Activated CD4-positive, alpha-beta T cell treated with anti-CD3 and anti-CD28 coated beads for 36 hours (primary cell): ENCODE measurements at regions not wholly inside any gene's neighbourhood (a gene's known extent, or its start where the extent isn't known, plus 50 kb on each side); places are given as distances from the start of the nearest gene placed in this dataset.

Experiments used
- ATAC-seq: fragments of 200-7000 bp; cut with Tn5 transposase; one replicate; pipeline ENCODE4 v1.10.0; 2021; ENCODE audit warnings: mild to moderate bottlenecking, moderate library complexity
- CTCF ChIA-PET: fragments of 350-600 bp; sonication (Branson Sonifier 250); formaldehyde crosslinking; loops from one replicate; lab custom pipeline; 2021; ENCODE audit warnings: antibody characterized with exemption; lab: Charles Lee
- POLR2A ChIA-PET: fragments of 350-600 bp; sonication (Branson Sonifier 250); formaldehyde crosslinking; loops from one replicate; lab custom pipeline; 2021; ENCODE audit warnings: antibody characterized with exemption, inconsistent platforms; lab: Charles Lee
- DNase-seq: peaks from one replicate; pipeline ENCODE4 v3.0.0-alpha.2; 2020
- H3K27ac Mint-ChIP-seq: one replicate; pipeline ENCODE4 v1.8.0; 2021; ENCODE audit warnings: mixed read lengths
- H3K27me3 Mint-ChIP-seq: one replicate; pipeline ENCODE4 v1.8.0; 2021; ENCODE audit warnings: mixed read lengths
- H3K36me3 Mint-ChIP-seq: one replicate; pipeline ENCODE4 v1.8.0; 2021; ENCODE audit warnings: low read depth, mixed read lengths
- H3K4me1 Mint-ChIP-seq: one replicate; pipeline ENCODE4 v1.8.0; 2021; ENCODE audit warnings: mixed read lengths
- H3K4me3 Mint-ChIP-seq: one replicate; pipeline ENCODE4 v1.8.0; 2021; ENCODE audit warnings: mild to moderate bottlenecking, moderate library complexity, mixed read lengths
- H3K9me3 Mint-ChIP-seq: one replicate; pipeline ENCODE4 v1.8.0; 2021; ENCODE audit warnings: low read depth, mixed read lengths
- intact Hi-C, 2 experiments: fragments of 100-400 bp; cut with DNase I in 1 of 2; cut with micrococcal nuclease in 1 of 2; formaldehyde crosslinking; loops; one replicate each; pipeline versions ENCODE4 v1.14.2 to v1.15.1; 2022 to 2024; cut with DNase I, micrococcal nuclease

DNA sequence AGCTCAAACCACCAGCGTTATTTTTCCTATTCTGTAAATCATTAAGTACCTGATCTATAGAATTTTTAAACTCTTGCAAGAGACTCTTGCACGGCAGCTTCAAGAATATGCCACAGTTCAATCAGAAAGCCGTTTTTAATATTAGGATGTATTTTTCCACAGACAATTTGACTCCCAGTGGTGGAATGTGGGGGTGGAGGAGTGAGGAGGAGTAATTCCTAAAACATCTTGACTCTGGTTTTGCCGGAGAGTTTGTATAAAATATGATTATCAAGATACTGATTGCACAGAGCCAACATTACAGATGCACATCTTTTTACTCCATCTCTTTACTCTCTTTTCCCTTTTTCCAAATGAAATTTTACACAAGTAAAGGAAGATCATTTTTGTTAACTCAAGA is 288.3 kb downstream of the ENC1 start:
- intact Hi-C loops = no loop called here
- Mint-ChIP-seq H3K27ac (no peak overlapping the region), H3K36me3 (no peaks in the 10 kb centered on the region), H3K27me3 (peaks cover 15% of the 10 kb centered on the region), H3K4me3 (no peak overlapping the region), H3K4me1 (no peaks in the 10 kb centered on the region), H3K9me3 (peaks cover 3% of the 10 kb centered on the region)
- CTCF ChIA-PET = interaction anchor here (0.6 kb wide), 1 partner anchor 20 kb away, joined by 3 read pairs; no protein-coding TSS in a partner anchor
- no peak for DNase-seq
- POLR2A ChIA-PET = no interaction called here
- ATAC-seq = no peak

DNA sequence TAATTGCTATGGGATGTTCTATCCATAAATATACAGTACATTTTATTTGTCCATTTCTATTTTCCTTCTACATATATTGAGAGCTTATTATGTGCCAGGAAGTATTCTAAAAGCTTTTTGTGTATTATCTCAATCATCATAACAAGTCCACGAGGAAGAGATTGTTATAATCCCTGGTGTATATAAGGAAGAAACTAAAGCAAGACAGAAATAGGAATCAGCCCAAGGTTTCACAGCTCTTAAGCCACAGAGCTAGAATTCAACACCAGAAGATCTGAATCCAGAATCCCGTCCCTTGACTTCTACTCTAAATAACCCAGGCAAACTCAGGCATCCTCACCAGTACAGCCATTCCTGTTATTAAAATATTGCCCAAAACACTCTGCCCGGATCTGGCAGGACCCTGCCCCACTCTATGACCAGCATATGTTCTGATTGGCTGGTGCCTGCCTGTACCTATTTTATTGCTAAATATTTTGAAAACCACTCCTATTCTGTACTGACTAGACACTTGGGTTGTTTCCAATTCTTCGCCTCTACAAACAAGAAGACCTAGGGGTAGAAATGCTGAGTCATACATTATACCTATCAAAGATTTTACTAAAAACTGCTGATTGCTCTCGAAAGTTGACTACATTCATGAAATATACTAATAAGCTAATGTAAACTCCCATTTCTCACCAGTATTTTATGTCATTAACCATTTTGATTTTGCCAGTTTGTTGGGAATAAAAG is 297.4 kb downstream of the ENC1 start:
- peaks cover 5% of the 10 kb centered on the region for H3K27me3 Mint-ChIP-seq
- POLR2A ChIA-PET = no interaction called here

DNA sequence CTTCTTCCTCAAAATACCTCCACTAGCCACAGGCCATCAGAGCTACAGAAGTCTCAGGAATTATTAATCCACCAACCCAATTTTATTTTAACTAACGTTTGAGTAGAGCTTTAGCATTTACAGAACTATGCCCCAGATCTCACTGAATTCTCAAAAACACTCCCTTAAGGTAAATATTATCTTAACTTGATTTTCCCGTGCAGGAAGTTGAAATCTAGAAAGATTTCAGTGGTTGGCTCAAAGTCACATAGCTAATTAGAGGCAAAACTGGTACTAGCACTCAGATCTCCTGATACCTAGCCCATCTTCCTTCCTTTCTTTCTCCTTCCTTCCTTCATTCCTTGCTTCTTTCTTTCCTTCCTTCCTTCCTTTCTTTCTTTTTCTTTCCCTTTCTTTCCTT is 298.3 kb downstream of the ENC1 start:
- H3K4me1 Mint-ChIP-seq = no peaks in the 10 kb centered on the region
- CTCF ChIA-PET = no interaction called here
- POLR2A ChIA-PET = interaction anchor here (0.6 kb wide), 1 partner anchor 126 kb away, joined by 3 read pairs; no protein-coding TSS in a partner anchor
- H3K9me3 Mint-ChIP-seq = no peaks in the 10 kb centered on the region
- no peaks in the 10 kb centered on the region for H3K36me3 Mint-ChIP-seq
- peaks cover 3% of the 10 kb centered on the region for H3K27me3 Mint-ChIP-seq
- H3K27ac Mint-ChIP-seq = no peak overlapping the region
- DNase-seq (no peak), ATAC-seq (no peak)
- intact Hi-C loops = no loop called here
- no peak overlapping the region for H3K4me3 Mint-ChIP-seq

More for the DNA sequence above, 297.4 kb downstream of the ENC1 start:
- no peak for ATAC-seq
- CTCF ChIA-PET = no interaction called here
- peaks cover 3% of the 10 kb centered on the region for H3K9me3 Mint-ChIP-seq
- no peak overlapping the region for H3K27ac Mint-ChIP-seq
- intact Hi-C loops = no loop called here
- no peaks in the 10 kb centered on the region for H3K4me1 Mint-ChIP-seq
- no peaks in the 10 kb centered on the region for H3K36me3 Mint-ChIP-seq
- no peak overlapping the region for H3K4me3 Mint-ChIP-seq
- no peak for DNase-seq

DNA sequence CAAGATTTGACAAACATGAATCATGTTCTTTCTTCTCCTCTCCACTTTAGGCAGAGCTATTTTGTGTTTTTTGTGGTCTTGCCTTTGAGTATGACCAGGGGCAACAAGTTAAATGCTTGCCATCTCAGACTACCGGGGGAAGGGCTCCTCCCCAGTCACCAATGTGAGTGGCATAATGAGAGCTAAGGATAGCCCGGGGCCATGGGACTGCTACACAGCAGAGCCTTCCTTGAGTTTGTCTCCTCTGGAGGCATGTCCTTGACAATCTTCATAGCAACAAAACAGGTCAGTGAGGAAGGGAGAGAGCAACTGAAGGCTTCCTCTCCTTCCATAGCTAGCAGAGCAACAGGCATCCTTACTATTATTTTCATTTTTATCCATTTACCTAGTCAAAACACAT is 299.3 kb downstream of the ENC1 start:
- POLR2A ChIA-PET = interaction anchor here (0.5 kb wide), 1 partner anchor 47 kb away, joined by 3 read pairs; no protein-coding TSS in a partner anchor

DNA sequence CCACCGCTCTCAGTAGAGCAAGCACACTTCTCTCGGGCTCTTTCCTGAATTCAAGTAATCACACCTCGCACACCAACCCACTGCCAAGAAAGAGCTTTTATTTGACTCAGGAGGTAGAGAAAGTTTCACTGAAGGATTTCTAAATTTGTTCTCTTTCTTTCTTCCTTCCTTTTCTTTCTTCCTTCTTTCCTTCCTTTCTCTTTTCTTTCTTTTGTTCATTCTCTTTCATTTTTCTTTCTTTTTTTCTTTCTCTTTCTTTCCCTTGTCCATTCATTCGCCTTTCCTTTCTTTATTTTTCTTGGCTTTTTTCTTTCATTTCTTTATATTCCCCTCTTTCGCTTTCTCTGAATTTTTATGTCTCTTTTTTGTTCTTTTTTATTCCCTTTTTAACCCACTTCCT is 300.1 kb downstream of the ENC1 start:
- no peak overlapping the region for H3K27ac Mint-ChIP-seq
- no peaks in the 10 kb centered on the region for H3K36me3 Mint-ChIP-seq
- ATAC-seq = no peak
- ChIA-PET CTCF (no interaction called here), POLR2A (no interaction called here)
- no peak overlapping the region for H3K4me3 Mint-ChIP-seq
- DNase-seq = no peak
- peaks cover 3% of the 10 kb centered on the region for H3K27me3 Mint-ChIP-seq
- no peaks in the 10 kb centered on the region for H3K4me1 Mint-ChIP-seq
- intact Hi-C loops = no loop called here
- no peaks in the 10 kb centered on the region for H3K9me3 Mint-ChIP-seq

More for the DNA sequence above, 299.3 kb downstream of the ENC1 start:
- H3K9me3 Mint-ChIP-seq = no peaks in the 10 kb centered on the region
- intact Hi-C loops = no loop called here
- H3K4me1 Mint-ChIP-seq = no peaks in the 10 kb centered on the region
- no peak for DNase-seq
- H3K27me3 Mint-ChIP-seq = peaks cover 3% of the 10 kb centered on the region
- ATAC-seq = no peak
- no peaks in the 10 kb centered on the region for H3K36me3 Mint-ChIP-seq
- H3K27ac Mint-ChIP-seq = peak overlapping the region; percentile 12
- CTCF ChIA-PET = no interaction called here
- no peak overlapping the region for H3K4me3 Mint-ChIP-seq

DNA sequence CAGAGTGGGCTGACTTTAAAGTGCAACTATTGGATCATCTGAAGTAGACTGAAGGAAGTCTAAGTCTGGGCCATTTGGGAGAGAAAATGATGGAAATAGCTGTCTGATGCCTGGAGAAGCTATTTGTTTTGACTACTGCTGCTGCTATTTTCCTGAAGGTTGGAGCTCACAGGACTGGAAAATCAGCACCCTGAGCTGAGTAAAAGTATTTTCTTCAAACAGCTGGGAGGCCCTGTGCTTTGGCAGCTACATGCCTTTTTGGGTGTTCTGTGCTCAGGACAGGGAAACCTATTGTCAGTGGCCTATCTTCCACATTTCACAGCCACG is 302.6 kb downstream of the ENC1 start:
- no peak for DNase-seq
- Mint-ChIP-seq H3K36me3 (no peaks in the 10 kb centered on the region), H3K27me3 (peaks cover 15% of the 10 kb centered on the region), H3K4me1 (no peaks in the 10 kb centered on the region), H3K4me3 (no peak overlapping the region), H3K27ac (no peak overlapping the region), H3K9me3 (no peaks in the 10 kb centered on the region)
- ATAC-seq = no peak
- CTCF ChIA-PET = interaction anchor here (1.0 kb wide), 1 partner anchor 436 kb away, joined by 3 read pairs; no protein-coding TSS in a partner anchor
- POLR2A ChIA-PET = no interaction called here
- intact Hi-C loops = no loop called here

DNA sequence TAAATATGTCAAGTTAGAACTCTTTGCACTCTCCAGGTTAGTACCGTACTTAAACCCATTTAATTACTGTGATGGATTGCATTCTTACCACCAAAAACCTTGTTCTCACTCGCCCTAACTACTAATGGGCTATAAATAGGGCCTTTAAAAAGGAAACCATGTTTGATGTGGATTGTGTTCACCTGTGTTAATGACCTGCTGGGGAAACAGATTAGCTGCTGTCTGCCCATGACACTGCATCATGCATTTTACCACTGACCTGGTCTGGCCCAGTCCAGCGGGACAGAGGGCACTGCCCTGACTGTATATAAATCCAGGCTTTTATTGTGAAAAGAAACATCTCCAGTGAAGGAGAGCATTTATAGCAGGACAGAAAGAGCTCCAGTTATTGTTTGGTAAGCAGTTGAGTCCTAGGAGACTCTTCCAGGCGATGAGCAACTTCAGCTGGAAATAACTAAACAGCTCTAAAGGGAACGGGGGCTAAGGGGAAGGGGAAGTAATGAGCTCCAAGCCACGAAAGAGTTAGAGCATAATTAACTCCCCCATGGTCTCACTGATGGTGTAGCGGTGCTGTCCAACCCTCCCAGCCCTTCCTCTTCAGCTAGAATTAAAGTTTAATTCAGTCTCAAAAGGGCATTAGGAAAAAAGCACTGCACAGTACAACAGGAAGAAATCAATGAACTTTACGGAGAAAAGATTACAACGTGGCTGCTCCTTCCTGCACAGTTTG is 303.1 kb downstream of the ENC1 start:
- CTCF ChIA-PET = interaction anchor here (1.0 kb wide), 1 partner anchor 435 kb away, joined by 3 read pairs; no protein-coding TSS in a partner anchor
- peaks cover 15% of the 10 kb centered on the region for H3K27me3 Mint-ChIP-seq
- H3K36me3 Mint-ChIP-seq = no peaks in the 10 kb centered on the region
- H3K27ac Mint-ChIP-seq = no peak overlapping the region
- intact Hi-C loops = no loop called here
- no peak overlapping the region for H3K4me3 Mint-ChIP-seq
- POLR2A ChIA-PET = no interaction called here
- no peaks in the 10 kb centered on the region for H3K9me3 Mint-ChIP-seq
- DNase-seq = no peak
- H3K4me1 Mint-ChIP-seq = no peaks in the 10 kb centered on the region
- ATAC-seq = no peak

DNA sequence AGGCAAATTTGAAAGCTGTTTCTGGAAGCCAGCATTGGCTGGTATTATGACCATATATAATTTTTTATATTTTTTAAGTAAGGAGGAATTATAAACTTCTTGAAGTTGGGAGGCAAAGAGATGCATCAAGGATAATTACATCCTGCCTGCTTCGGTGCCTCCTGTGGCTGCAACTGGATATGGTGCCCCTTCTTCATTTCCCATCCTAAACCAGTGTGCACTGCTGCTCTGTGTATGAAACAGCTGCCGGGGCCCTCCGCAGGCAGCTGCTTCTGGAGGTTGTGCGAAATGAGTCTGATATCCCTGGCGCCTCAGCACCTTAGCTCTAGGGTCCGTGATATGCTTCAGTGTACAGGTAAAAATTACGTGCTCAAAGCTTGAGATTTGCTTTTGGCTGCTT is 304.2 kb downstream of the ENC1 start:
- DNase-seq = no peak
- CTCF ChIA-PET = interaction anchor here (1.0 kb wide), 1 partner anchor 49 kb away, joined by 3 read pairs; no protein-coding TSS in a partner anchor
- no peaks in the 10 kb centered on the region for H3K36me3 Mint-ChIP-seq
- intact Hi-C loops = no loop called here
- no peaks in the 10 kb centered on the region for H3K9me3 Mint-ChIP-seq
- H3K27me3 Mint-ChIP-seq = peaks cover 17% of the 10 kb centered on the region
- POLR2A ChIA-PET = no interaction called here
- ATAC-seq = no peak
- H3K4me3 Mint-ChIP-seq = no peak overlapping the region
- H3K4me1 Mint-ChIP-seq = no peaks in the 10 kb centered on the region
- no peak overlapping the region for H3K27ac Mint-ChIP-seq

DNA sequence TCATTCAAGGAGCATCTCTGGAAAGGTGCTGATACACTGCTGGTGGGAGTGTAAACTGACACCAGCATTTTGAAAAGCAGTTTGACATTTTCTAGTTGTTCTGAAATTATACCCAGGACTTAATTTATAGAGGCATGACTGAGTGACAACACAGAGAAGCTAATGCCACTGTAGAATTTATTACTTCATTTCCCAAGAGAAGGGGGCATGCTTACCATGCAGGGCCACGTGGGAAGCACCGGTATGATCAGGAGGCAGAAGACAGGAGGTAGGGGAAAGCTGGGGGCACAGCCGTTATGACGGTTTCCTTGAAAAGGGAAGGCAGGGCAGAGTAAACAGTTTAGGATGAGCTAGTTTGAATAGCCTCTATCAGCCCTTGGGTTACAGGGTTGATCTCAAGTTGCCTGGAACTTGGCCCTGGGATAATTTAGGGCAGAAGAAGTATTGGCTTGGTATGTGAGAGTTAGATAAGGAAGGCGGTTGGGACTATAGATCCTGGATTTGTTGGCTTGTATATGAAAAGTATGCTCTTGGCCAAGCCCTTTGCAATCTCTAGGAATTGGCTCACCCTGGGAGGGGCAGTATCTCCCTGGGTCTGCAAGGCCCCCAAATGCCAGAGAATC is 305.7 kb downstream of the ENC1 start:
- H3K4me1 Mint-ChIP-seq = no peaks in the 10 kb centered on the region
- intact Hi-C loops = no loop called here
- no peak overlapping the region for H3K4me3 Mint-ChIP-seq
- no peak for DNase-seq
- no peaks in the 10 kb centered on the region for H3K36me3 Mint-ChIP-seq
- ChIA-PET CTCF (no interaction called here), POLR2A (interaction anchor here (0.6 kb wide), 1 partner anchor 656 kb away, joined by 5 read pairs; no protein-coding TSS in a partner anchor)
- H3K27me3 Mint-ChIP-seq = peaks cover 17% of the 10 kb centered on the region
- H3K27ac Mint-ChIP-seq = no peak overlapping the region
- no peak for ATAC-seq
- H3K9me3 Mint-ChIP-seq = no peaks in the 10 kb centered on the region

DNA sequence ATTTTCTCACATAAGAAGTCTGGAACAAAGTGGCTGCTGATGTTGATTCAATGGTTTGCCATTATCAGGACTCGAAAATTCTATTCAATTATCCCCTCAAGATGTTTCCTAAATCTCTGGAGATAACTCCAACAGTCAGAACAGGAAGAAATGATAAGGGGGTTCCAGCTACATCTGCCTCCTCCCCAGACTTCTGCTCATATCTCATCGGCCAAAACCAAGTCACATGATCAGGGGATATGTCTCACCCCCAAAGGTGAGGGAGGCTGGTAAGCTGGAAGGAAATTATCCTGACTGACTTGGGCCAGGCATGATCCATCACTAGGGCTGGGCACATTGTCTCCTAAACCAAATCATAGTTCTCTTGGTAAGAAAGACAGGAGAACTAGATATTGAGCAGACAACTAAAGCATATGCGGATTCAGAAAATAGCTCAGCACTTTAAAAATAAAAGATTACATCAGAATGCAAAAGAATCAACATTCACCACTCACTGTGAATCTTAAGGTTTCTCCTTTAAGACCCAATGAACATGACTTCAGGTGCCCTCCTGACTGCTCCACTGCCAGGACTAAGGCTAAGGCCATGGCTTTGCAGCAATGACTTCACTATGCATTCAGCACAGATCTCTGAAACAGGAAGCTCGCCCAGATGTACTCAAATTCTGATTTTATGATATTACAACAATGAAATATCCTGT is 306.3 kb downstream of the ENC1 start:
- Mint-ChIP-seq H3K27me3 (peaks cover 17% of the 10 kb centered on the region), H3K4me3 (no peak overlapping the region), H3K36me3 (no peaks in the 10 kb centered on the region), H3K4me1 (no peaks in the 10 kb centered on the region), H3K27ac (no peak overlapping the region), H3K9me3 (no peaks in the 10 kb centered on the region)
- ATAC-seq = no peak
- ChIA-PET CTCF (no interaction called here), POLR2A (interaction anchor here (0.6 kb wide), 1 partner anchor 655 kb away, joined by 5 read pairs; no protein-coding TSS in a partner anchor)
- no peak for DNase-seq
- intact Hi-C loops = no loop called here

DNA sequence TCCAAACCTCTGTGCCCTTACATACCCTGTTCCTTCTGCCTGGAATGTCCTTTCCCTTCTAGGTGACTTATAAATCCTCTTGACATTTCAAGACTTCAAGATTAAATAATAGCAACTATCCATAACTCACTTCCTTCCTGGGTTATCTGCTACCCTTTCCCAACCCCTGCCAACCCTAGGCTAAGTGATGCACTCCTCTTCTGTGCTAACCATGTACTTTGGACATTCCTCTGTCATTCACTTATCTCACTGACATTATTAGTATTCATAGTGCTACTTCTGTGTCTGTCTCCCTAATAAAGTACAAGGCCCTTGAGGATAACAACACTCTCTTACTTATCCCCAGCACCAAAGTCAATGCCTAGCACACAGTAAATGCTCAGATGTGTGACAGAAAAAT is 307.1 kb downstream of the ENC1 start:
- Mint-ChIP-seq H3K27ac (no peak overlapping the region), H3K9me3 (no peaks in the 10 kb centered on the region), H3K4me3 (no peak overlapping the region), H3K27me3 (peaks cover 17% of the 10 kb centered on the region), H3K36me3 (no peaks in the 10 kb centered on the region), H3K4me1 (no peaks in the 10 kb centered on the region)
- ATAC-seq (no peak), DNase-seq (no peak)
- intact Hi-C loops = no loop called here
- ChIA-PET CTCF (interaction anchor here (1.1 kb wide), 1 partner anchor 21 kb away, joined by 3 read pairs; no protein-coding TSS in a partner anchor), POLR2A (no interaction called here)
